Type B pancreatic cell (in vitro differentiated cells): ENCODE measurements at regions not wholly inside any gene's neighbourhood (a gene's known extent, or its start where the extent isn't known, plus 50 kb on each side); places are given as distances from the start of the nearest gene placed in this dataset.
A peak's percentile ranks its signal among the peaks of the same experiment; 100 is the strongest.

Source experiments
- DNase-seq: peaks from one replicate; pipeline ENCODE4 v3.0.0; 2021; ENCODE audit warnings: mixed read lengths; ENCODE audit not compliant: unreplicated experiment; ENCODE audit errors: extremely low spot score
- H3K27ac Mint-ChIP-seq: 2 replicates; pipeline ENCODE4 v1.8.0; 2021; ENCODE audit warnings: mild to moderate bottlenecking, mixed read lengths
- H3K27me3 Mint-ChIP-seq: 2 replicates; pipeline ENCODE4 v1.8.0; 2021; ENCODE audit warnings: mixed read lengths
- H3K36me3 Mint-ChIP-seq: 2 replicates; pipeline ENCODE4 v1.8.0; 2021; ENCODE audit warnings: mixed read lengths
- H3K4me1 Mint-ChIP-seq: one replicate; pipeline ENCODE4 v1.8.0; 2021; ENCODE audit warnings: mixed read lengths; ENCODE audit not compliant: unreplicated experiment
- H3K4me3 Mint-ChIP-seq: 2 replicates; pipeline ENCODE4 v1.8.0; 2021; ENCODE audit warnings: mild to moderate bottlenecking, mixed read lengths
- H3K9me3 Mint-ChIP-seq: 2 replicates; pipeline ENCODE4 v1.8.0; 2021; ENCODE audit warnings: mixed read lengths
- CTCF ChIP-seq: fragments of 200-600 bp; sonication (generic); conservative IDR thresholded peaks from 2 replicates; pipeline ENCODE4 v1.5.0; 2021; ENCODE audit warnings: antibody characterized with exemption, mild to moderate bottlenecking

GRCh38 chr1:25137106-25137505, 95.2 kb downstream of the SYF2 start:
- Mint-ChIP-seq H3K4me3 (no peak overlapping the region), H3K4me1 (peaks cover 27% of the 10 kb centered on the region), H3K27me3 (peaks cover 9% of the 10 kb centered on the region), H3K27ac (no peak overlapping the region), H3K9me3 (no peaks in the 10 kb centered on the region), H3K36me3 (no peaks in the 10 kb centered on the region)
- no peak for TF ChIP-seq CTCF
- DNase-seq: no peak

- Mint-ChIP-seq H3K27ac (no peak overlapping the region), H3K4me1 (peaks cover 23% of the 10 kb centered on the region), H3K27me3 (peaks cover 7% of the 10 kb centered on the region), H3K36me3 (no peaks in the 10 kb centered on the region), H3K9me3 (no peaks in the 10 kb centered on the region), H3K4me3 (no peak overlapping the region)
- TF ChIP-seq CTCF: no peak
- DNase-seq: peak; percentile 36
These were observed 96.4 kb downstream of the SYF2 start for GRCh38 chr1:25135909-25136308.

GRCh38 chr1:25134801-25135461, 97.4 kb downstream of the SYF2 start:
- no peaks in the 10 kb centered on the region for H3K36me3 Mint-ChIP-seq
- H3K27ac Mint-ChIP-seq: no peak overlapping the region
- H3K9me3 Mint-ChIP-seq: no peaks in the 10 kb centered on the region
- peaks cover 5% of the 10 kb centered on the region for H3K27me3 Mint-ChIP-seq
- TF ChIP-seq CTCF: no peak
- peak; percentile 55 for DNase-seq
- peaks cover 18% of the 10 kb centered on the region for H3K4me1 Mint-ChIP-seq
- H3K4me3 Mint-ChIP-seq: no peak overlapping the region

GRCh38 chr1:25134307-25134706, 98.0 kb downstream of the SYF2 start:
- no peaks in the 10 kb centered on the region for H3K36me3 Mint-ChIP-seq
- TF ChIP-seq CTCF: no peak
- H3K9me3 Mint-ChIP-seq: no peaks in the 10 kb centered on the region
- no peak for DNase-seq
- peaks cover 17% of the 10 kb centered on the region for H3K4me1 Mint-ChIP-seq
- no peak overlapping the region for H3K4me3 Mint-ChIP-seq
- no peak overlapping the region for H3K27ac Mint-ChIP-seq
- H3K27me3 Mint-ChIP-seq: peaks cover 4% of the 10 kb centered on the region

GRCh38 chr1:25131794-25132193, 100.5 kb downstream of the SYF2 start:
- DNase-seq: no peak
- H3K27me3 Mint-ChIP-seq: peaks cover 4% of the 10 kb centered on the region
- no peak for TF ChIP-seq CTCF
- no peak overlapping the region for H3K27ac Mint-ChIP-seq
- H3K9me3 Mint-ChIP-seq: no peaks in the 10 kb centered on the region
- H3K4me3 Mint-ChIP-seq: no peak overlapping the region
- no peaks in the 10 kb centered on the region for H3K36me3 Mint-ChIP-seq
- H3K4me1 Mint-ChIP-seq: peaks cover 15% of the 10 kb centered on the region

GRCh38 chr1:25130895-25131294, 101.4 kb downstream of the SYF2 start:
- Mint-ChIP-seq H3K27ac (no peak overlapping the region), H3K9me3 (peaks cover 5% of the 10 kb centered on the region), H3K4me3 (no peak overlapping the region), H3K36me3 (no peaks in the 10 kb centered on the region), H3K4me1 (peaks cover 19% of the 10 kb centered on the region), H3K27me3 (peaks cover 4% of the 10 kb centered on the region)
- no peak for TF ChIP-seq CTCF
- DNase-seq: no peak
